GM12878 (cell line): ENCODE measurements at regions not wholly inside any gene's neighbourhood (a gene's known extent, or its start where the extent isn't known, plus 50 kb on each side); places are given as distances from the start of the nearest gene placed in this dataset.

Experiments
- ATAC-seq: fragments of 200-7000 bp; cut with Tn5 transposase; 3 replicates; pipeline ENCODE4 v1.9.1; 2020; ENCODE audit warnings: mild to moderate bottlenecking, moderate library complexity
- BruUV-seq: library from RNA; stranded (reverse); fragments of 400-500 nt; replicated peaks from 2 replicates; lab custom pipeline; 2021; lab: Mats Ljungman, UMichigan
- CTCF ChIA-PET: fragments of 300-600 bp; sonication (Branson Sonifier 250); formaldehyde crosslinking; extraction: SDS; loops from one replicate; lab custom pipeline; 2021; ENCODE audit warnings: inconsistent platforms; lab: Yijun Ruan, JAX
- POLR2A ChIA-PET: fragments of 350-600 bp; formaldehyde crosslinking; extraction: SDS; loops from one replicate; lab custom pipeline; 2021; ENCODE audit warnings: inconsistent platforms; lab: Charles Lee
- RAD21 ChIA-PET: fragments of 300-600 bp; sonication (Branson Sonifier 250); formaldehyde crosslinking; loops from one replicate; lab custom pipeline; 2023; ENCODE audit warnings: antibody characterized with exemption; ENCODE audit not compliant: unreplicated experiment; lab: Charles Lee
- SMC1A ChIA-PET: fragments of 300-600 bp; sonication (Branson Sonifier 250); formaldehyde crosslinking; loops from one replicate; lab custom pipeline; 2023; ENCODE audit not compliant: unreplicated experiment, uncharacterized antibody; lab: Charles Lee
- DNase-seq: peaks from one replicate; pipeline ENCODE4 v3.0.0-alpha.2; 2011; ENCODE audit warnings: low read depth, low spot score
- FAIRE-seq: peaks from 3 replicates; lab custom pipeline; 2011; peaks lifted over from hg19 to GRCh38; lab: Jason Lieb, UNC
- H2AFZ ChIP-seq: 2 replicates; pipeline ENCODE4 v1.6.0; 2011; ENCODE audit warnings: low read depth, low read length, control low read depth; ENCODE audit not compliant: control insufficient read depth
- H3K27ac ChIP-seq: 2 replicates; pipeline ENCODE4 v1.5.1; 2011; ENCODE audit warnings: control low read depth; ENCODE audit not compliant: control insufficient read depth, insufficient read depth
- H3K27me3 ChIP-seq, 2 experiments: replicated peaks in 1 of 2; 2 replicates each; pipeline versions ENCODE4 v1.6.0 to v1.6.1; 2011; ENCODE audit warnings: low read length in 1 of 2; ENCODE audit not compliant: control insufficient read depth in 2 of 2, insufficient read depth in 2 of 2
- H3K36me3 ChIP-seq, 2 experiments: 2 replicates each; pipeline ENCODE4 v1.5.1; 2011; ENCODE audit warnings: low read length in 1 of 2; ENCODE audit not compliant: control insufficient read depth in 2 of 2, insufficient read depth in 2 of 2
- H3K4me1 ChIP-seq: 2 replicates; pipeline ENCODE4 v1.6.1; 2011; ENCODE audit warnings: mild to moderate bottlenecking, low read length, moderate library complexity, mixed read lengths; ENCODE audit not compliant: control insufficient read depth, insufficient read depth
- H3K4me2 ChIP-seq: 2 replicates; pipeline ENCODE4 v1.6.0; 2011; ENCODE audit warnings: control low read depth; ENCODE audit not compliant: control insufficient read depth, insufficient read depth
- H3K4me3 ChIP-seq: fragments of 200-600 bp; sonication (generic); 2 replicates; pipeline ENCODE4 v1.5.1; 2016
- H3K79me2 ChIP-seq: 2 replicates; pipeline ENCODE4 v1.6.0; 2011; ENCODE audit warnings: low read length; ENCODE audit not compliant: control insufficient read depth, insufficient read depth
- H3K9ac ChIP-seq: 2 replicates; pipeline ENCODE4 v1.8.0; 2011; ENCODE audit warnings: low read length, control low read depth, mixed read lengths; ENCODE audit not compliant: control insufficient read depth, insufficient read depth
- H3K9me3 ChIP-seq: replicated peaks from 3 replicates; pipeline ENCODE4 v1.5.1; 2011; ENCODE audit warnings: mild to moderate bottlenecking, low read length; ENCODE audit not compliant: control insufficient read depth, insufficient read depth
- H4K20me1 ChIP-seq: 2 replicates; pipeline ENCODE4 v1.6.0; 2011; ENCODE audit not compliant: control insufficient read depth, insufficient read depth
- CBX3 ChIP-seq: fragments of 200-600 bp; sonication (generic); IDR thresholded peaks from 2 replicates; pipeline ENCODE4 v1.6.1; 2016; ENCODE audit warnings: low read depth, borderline replicate concordance
- RBBP5 ChIP-seq: fragments of 200-600 bp; sonication (generic); conservative IDR thresholded peaks from 2 replicates; pipeline ENCODE4 v1.6.1; 2016
- RCOR1 ChIP-seq: conservative IDR thresholded peaks from 2 replicates; pipeline ENCODE4 v1.6.1; 2012; ENCODE audit warnings: low read depth, low read length, improper control_type of control experiment
- SPI1 ChIP-seq: IDR thresholded peaks from 2 replicates; pipeline ENCODE4 v1.6.1; 2011; ENCODE audit warnings: low read depth, mild to moderate bottlenecking, low read length, moderate library complexity, borderline replicate concordance; ENCODE audit not compliant: insufficient read depth
- WGBS: methylation state at CpG from one replicate; pipeline ENCODE4 v1.1.6; 2016; ENCODE audit warnings: low lambda C conversion rate; ENCODE audit not compliant: insufficient replicate concordance, insufficient coverage; ENCODE audit errors: missing lambda C conversion rate; 5-methylcytosine and 5-hydroxymethylcytosine counted together
- in situ Hi-C: fragments of 300-500 bp; cut with MboI; formaldehyde crosslinking; loops from 9 replicates; pipeline ENCODE4 v1.14.3; 2018; ENCODE audit warnings: mixed read lengths
- intact Hi-C: fragments of 100-400 bp; cut with micrococcal nuclease; formaldehyde crosslinking; loops from one replicate; pipeline ENCODE4 v1.14.2; 2022; ENCODE audit not compliant: unreplicated experiment
- TF ChIP-seq, protein P1 (sequence below): fragments of 450-650 bp; formaldehyde crosslinking; IDR thresholded peaks from 2 replicates; pipeline ENCODE4 v1.5.0; 2022; ENCODE audit warnings: mild to moderate bottlenecking, missing genetic modification characterization
- TF ChIP-seq, protein P2 (sequence below): fragments of 450-650 bp; IDR thresholded peaks from 2 replicates; pipeline ENCODE4 v1.6.1; 2017; ENCODE audit warnings: mild to moderate bottlenecking, low read depth, inconsistent platforms; ENCODE audit not compliant: poor library complexity, severe bottlenecking

GRCh38 chr10:3409928-3410327 lies 237.3 kb upstream of the PITRM1 start (continued):
- TF ChIP-seq, protein P1, sequence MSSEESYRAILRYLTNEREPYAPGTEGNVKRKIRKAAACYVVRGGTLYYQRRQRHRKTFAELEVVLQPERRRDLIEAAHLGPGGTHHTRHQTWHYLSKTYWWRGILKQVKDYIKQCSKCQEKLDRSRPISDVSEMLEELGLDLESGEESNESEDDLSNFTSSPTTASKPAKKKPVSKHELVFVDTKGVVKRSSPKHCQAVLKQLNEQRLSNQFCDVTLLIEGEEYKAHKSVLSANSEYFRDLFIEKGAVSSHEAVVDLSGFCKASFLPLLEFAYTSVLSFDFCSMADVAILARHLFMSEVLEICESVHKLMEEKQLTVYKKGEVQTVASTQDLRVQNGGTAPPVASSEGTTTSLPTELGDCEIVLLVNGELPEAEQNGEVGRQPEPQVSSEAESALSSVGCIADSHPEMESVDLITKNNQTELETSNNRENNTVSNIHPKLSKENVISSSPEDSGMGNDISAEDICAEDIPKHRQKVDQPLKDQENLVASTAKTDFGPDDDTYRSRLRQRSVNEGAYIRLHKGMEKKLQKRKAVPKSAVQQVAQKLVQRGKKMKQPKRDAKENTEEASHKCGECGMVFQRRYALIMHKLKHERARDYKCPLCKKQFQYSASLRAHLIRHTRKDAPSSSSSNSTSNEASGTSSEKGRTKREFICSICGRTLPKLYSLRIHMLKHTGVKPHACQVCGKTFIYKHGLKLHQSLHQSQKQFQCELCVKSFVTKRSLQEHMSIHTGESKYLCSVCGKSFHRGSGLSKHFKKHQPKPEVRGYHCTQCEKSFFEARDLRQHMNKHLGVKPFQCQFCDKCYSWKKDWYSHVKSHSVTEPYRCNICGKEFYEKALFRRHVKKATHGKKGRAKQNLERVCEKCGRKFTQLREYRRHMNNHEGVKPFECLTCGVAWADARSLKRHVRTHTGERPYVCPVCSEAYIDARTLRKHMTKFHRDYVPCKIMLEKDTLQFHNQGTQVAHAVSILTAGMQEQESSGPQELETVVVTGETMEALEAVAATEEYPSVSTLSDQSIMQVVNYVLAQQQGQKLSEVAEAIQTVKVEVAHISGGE, result no peak
- no peak for TF ChIP-seq CBX3
- TF ChIP-seq, protein P2, sequence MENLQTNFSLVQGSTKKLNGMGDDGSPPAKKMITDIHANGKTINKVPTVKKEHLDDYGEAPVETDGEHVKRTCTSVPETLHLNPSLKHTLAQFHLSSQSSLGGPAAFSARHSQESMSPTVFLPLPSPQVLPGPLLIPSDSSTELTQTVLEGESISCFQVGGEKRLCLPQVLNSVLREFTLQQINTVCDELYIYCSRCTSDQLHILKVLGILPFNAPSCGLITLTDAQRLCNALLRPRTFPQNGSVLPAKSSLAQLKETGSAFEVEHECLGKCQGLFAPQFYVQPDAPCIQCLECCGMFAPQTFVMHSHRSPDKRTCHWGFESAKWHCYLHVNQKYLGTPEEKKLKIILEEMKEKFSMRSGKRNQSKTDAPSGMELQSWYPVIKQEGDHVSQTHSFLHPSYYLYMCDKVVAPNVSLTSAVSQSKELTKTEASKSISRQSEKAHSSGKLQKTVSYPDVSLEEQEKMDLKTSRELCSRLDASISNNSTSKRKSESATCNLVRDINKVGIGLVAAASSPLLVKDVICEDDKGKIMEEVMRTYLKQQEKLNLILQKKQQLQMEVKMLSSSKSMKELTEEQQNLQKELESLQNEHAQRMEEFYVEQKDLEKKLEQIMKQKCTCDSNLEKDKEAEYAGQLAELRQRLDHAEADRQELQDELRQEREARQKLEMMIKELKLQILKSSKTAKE, result no peak
- no peak for TF ChIP-seq RBBP5

GRCh38 chr10:3408603-3409365 lies 236.2 kb upstream of the PITRM1 start:
- Histone ChIP-seq H3K4me1 (no peaks in the 10 kb centered on the region), H3K4me3 (no peak overlapping the region), H3K9me3 (peaks cover 4% of the 10 kb centered on the region; the same call in 1 of the 3 replicates), H3K79me2 (no peaks in the 10 kb centered on the region), H4K20me1 (no peaks in the 10 kb centered on the region), H2AFZ (no peak overlapping the region), H3K27me3 (no peaks in the 10 kb centered on the region), H3K9ac (no peak overlapping the region), H3K4me2 (no peak overlapping the region), H3K36me3 (no peaks in the 10 kb centered on the region), H3K27ac (no peak overlapping the region)
- FAIRE-seq (no peak), ATAC-seq (no peak), DNase-seq (no peak)
- 31% methylated on average over 6 of the region's 6 CpGs for WGBS
- ChIA-PET SMC1A (no interaction called here), CTCF (no interaction called here), RAD21 (no interaction called here), POLR2A (no interaction called here)
- BruUV-seq, result no TSS peak
- intact Hi-C loops (no loop called here), in situ Hi-C loops (no loop called here)
- TF ChIP-seq RCOR1 (no peak), SPI1 (peak; percentile 86)
